Right lobe of liver (tissue), 4 donors: ENCODE measurements at regions not wholly inside any gene's neighbourhood (a gene's known extent, or its start where the extent isn't known, plus 50 kb on each side); places are given as distances from the start of the nearest gene placed in this dataset.

Source experiments
- POLR2A ChIP-seq: fragments of 450-650 bp; IDR thresholded peaks from one replicate; pipeline ENCODE4 v1.6.1; 2017; ENCODE audit warnings: antibody characterized with exemption, mild to moderate bottlenecking
- TF ChIP-seq, protein P1 (sequence below), 4 donors: fragments of 200-600 bp in 3 of 4; fragments of 450-650 bp in 1 of 4; IDR thresholded peaks; one replicate each; pipeline versions ENCODE4 v1.5.1 to v1.8.0; 2016 to 2022; ENCODE audit warnings: antibody characterized with exemption in 4 of 4, mild to moderate bottlenecking in 2 of 4
- donor health status: DM: no; HTN: no; CAD: no.
- donor health status: DM: no; HTN: no; CAD: no.
- donor health status: DM: no; HTN: yes; CAD: no.

DNA sequence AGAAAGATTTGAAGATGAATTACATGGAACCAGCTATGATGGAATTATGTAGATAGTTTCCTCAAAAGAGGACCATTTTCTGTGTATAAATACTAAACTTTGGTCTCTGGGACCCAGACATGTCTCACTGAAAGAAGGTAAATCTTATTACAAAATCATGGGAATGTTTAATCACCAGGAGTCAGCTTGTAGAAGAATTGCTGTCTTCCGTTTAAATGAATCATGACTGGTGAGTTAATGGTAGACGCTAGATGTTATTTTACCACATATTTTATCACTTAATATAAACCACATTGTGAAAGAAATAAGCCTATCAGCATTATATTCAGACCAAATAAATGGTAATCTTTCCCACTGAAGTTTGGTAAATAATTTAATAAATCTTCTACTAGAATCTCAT, 322.3 kb upstream of the SUCLG2 start:
- no peak for TF ChIP-seq POLR2A
- TF ChIP-seq, protein P1, sequence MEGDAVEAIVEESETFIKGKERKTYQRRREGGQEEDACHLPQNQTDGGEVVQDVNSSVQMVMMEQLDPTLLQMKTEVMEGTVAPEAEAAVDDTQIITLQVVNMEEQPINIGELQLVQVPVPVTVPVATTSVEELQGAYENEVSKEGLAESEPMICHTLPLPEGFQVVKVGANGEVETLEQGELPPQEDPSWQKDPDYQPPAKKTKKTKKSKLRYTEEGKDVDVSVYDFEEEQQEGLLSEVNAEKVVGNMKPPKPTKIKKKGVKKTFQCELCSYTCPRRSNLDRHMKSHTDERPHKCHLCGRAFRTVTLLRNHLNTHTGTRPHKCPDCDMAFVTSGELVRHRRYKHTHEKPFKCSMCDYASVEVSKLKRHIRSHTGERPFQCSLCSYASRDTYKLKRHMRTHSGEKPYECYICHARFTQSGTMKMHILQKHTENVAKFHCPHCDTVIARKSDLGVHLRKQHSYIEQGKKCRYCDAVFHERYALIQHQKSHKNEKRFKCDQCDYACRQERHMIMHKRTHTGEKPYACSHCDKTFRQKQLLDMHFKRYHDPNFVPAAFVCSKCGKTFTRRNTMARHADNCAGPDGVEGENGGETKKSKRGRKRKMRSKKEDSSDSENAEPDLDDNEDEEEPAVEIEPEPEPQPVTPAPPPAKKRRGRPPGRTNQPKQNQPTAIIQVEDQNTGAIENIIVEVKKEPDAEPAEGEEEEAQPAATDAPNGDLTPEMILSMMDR (IDR thresholded peaks at IDR 0.05): no peak
